ENCODE measurements at regions not wholly inside any gene's neighbourhood (a gene's known extent, or its start where the extent isn't known, plus 50 kb on each side); places are given as distances from the start of the nearest gene placed in this dataset.
"Not testable (repeated sequence)": the region's sequence is repeated elsewhere in the genome, so short reads cannot be mapped to it uniquely, and the experiment has no call there.

GRCh38 chr2:144975881-144976280, 456.0 kb upstream of the ZEB2 start:
- no peak for DNase-seq (ENCODE audit: extremely low read depth, low read depth)
- no peak overlapping the region for H3K4me3 ChIP-seq (replicated peaks; ENCODE audit: low read depth, low read length)
- TF ChIP-seq, protein P1, sequence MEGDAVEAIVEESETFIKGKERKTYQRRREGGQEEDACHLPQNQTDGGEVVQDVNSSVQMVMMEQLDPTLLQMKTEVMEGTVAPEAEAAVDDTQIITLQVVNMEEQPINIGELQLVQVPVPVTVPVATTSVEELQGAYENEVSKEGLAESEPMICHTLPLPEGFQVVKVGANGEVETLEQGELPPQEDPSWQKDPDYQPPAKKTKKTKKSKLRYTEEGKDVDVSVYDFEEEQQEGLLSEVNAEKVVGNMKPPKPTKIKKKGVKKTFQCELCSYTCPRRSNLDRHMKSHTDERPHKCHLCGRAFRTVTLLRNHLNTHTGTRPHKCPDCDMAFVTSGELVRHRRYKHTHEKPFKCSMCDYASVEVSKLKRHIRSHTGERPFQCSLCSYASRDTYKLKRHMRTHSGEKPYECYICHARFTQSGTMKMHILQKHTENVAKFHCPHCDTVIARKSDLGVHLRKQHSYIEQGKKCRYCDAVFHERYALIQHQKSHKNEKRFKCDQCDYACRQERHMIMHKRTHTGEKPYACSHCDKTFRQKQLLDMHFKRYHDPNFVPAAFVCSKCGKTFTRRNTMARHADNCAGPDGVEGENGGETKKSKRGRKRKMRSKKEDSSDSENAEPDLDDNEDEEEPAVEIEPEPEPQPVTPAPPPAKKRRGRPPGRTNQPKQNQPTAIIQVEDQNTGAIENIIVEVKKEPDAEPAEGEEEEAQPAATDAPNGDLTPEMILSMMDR (IDR thresholded peaks at IDR 0.05; ENCODE audit: low read depth, low read length, missing control alignments): no peak

DNA sequence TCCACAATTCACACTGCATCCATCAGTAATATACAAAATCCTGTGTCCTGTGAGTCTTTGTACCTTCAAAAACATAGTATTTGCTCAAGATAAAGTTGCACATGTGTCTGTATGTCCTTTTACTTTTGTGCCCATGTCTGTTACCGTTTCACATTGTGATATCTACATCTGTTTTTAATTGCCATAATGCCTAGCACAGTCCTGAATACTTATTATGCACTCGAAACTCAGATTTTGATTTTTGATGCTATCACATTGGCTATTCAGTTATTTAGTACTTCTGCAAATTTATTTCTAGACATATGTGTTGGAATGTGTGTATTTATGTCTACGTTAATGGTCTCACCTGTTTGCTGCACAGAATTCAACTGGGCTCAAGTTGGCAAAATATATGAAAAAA, 452.8 kb upstream of the ZEB2 start:
- no peak for DNase-seq (ENCODE audit: extremely low read depth, low read depth)
- TF ChIP-seq, protein P1 (IDR thresholded peaks at IDR 0.05; ENCODE audit: low read depth, low read length, missing control alignments): no peak
- no peak overlapping the region for H3K4me3 ChIP-seq (replicated peaks; ENCODE audit: low read depth, low read length)

DNA sequence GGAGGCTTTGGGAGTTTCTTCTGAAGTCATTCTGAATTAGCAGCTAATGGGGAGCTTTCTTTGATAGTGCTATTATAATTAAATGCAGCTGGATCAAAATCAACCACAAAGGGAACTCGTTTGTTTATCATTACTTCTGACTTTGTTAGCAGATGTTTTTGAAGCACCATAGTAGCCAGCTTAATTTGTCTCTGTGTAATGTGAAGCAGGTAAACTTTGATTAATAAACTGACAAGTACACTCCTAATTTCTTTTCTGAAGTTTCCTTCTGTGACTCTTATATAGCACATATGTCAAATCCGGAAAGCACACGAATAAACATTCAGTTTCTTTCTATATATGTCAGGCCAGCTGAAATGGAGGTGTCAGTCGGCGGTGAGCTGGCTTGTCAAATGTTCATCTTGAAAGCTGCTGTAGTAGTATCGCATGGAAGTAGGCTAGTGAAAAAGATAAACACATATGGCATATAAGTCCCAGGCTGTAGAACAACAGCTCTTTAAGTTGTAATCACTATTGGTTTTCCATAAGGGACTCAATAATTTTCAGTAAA, 451.9 kb upstream of the ZEB2 start:
- TF ChIP-seq, protein P1 (IDR thresholded peaks at IDR 0.05; ENCODE audit: low read depth, low read length, missing control alignments): no peak
- H3K4me3 ChIP-seq (replicated peaks; ENCODE audit: low read depth, low read length): no peak overlapping the region
- DNase-seq (ENCODE audit: extremely low read depth, low read depth): peak; percentile 31

GRCh38 chr2:144970410-144970809, 450.5 kb upstream of the ZEB2 start:
- DNase-seq (ENCODE audit: extremely low read depth, low read depth); H3K4me3 ChIP-seq (replicated peaks; ENCODE audit: low read depth, low read length): not testable (repeated sequence)

DNA sequence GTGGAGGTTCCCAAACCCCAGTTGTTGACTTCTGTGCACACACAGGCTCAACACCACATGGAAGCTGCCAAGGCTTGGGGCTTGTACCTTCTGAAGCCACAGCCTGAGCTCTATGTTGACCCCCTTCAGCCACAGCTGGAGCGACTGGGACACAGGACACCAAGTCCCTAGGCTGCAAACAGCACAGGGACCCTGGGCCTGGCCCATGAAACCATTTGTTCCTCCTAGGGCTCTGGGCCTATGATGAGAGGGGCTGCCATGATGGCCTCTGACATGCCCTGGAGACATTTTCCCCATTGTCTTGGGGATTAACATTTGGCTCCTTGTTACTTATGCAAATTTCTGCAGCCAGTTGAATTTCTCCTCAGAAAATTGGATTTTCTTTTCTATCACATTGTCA, 449.6 kb upstream of the ZEB2 start:
- not testable (repeated sequence) for DNase-seq (ENCODE audit: extremely low read depth, low read depth); H3K4me3 ChIP-seq (replicated peaks; ENCODE audit: low read depth, low read length)

GRCh38 chr2:144967961-144968360, 448.0 kb upstream of the ZEB2 start:
- TF ChIP-seq, protein P1 (IDR thresholded peaks at IDR 0.05; ENCODE audit: low read depth, low read length, missing control alignments): no peak
- no peak for DNase-seq (ENCODE audit: extremely low read depth, low read depth)
- no peak overlapping the region for H3K4me3 ChIP-seq (replicated peaks; ENCODE audit: low read depth, low read length)

DNA sequence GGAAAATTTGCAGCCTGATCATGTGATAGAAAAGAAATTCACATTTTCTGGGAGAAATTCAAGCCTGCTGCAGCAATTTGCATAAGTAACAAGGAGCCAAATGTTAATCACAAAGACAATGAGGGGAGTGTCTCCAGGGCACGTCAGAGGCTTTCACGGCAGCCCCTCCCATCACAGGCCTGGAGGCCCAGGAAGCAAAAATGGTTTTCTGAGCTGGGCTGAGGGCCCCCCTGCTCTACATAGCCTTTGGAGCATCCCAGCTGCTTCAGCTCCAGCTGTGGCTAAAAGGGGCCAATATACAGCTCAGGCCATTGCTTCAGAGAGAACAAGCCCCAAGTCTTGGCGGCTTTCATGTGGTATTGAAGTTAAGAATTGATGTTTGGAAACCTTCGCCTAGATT, 445.3 kb upstream of the ZEB2 start:
- no peak overlapping the region for H3K4me3 ChIP-seq (replicated peaks; ENCODE audit: low read depth, low read length)
- TF ChIP-seq, protein P1 (IDR thresholded peaks at IDR 0.05; ENCODE audit: low read depth, low read length, missing control alignments): no peak
- DNase-seq (ENCODE audit: extremely low read depth, low read depth): no peak

DNA sequence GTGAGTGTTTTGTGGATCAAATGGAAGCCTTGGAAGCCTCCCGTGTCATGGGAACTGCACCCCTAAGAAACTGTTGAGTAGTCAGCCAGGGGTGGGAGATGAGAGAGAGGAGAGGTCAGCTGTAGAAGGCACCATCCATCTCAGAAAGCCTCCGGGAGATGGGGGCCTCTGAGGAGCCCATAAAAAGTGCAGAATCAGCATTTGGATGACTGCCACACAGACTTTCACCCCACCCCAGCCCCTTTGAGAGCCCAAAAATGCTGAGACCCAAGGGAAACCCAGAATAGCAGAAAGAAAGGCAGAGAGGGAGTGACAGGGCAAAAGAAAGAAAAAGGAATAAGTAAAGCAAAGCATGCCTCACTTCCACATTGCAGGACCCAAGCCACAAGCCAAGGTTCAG, 443.1 kb upstream of the ZEB2 start:
- TF ChIP-seq, protein P1 (IDR thresholded peaks at IDR 0.05; ENCODE audit: low read depth, low read length, missing control alignments): no peak

More for the DNA sequence above, 443.1 kb upstream of the ZEB2 start:
- no peak for DNase-seq (ENCODE audit: extremely low read depth, low read depth)
- no peak overlapping the region for H3K4me3 ChIP-seq (replicated peaks; ENCODE audit: low read depth, low read length)

Data from HFF-Myc (cell line).